GM21825 (cell line): ENCODE measurements at regions not wholly inside any gene's neighbourhood (a gene's known extent, or its start where the extent isn't known, plus 50 kb on each side); places are given as distances from the start of the nearest gene placed in this dataset.
A peak's percentile ranks its signal among the peaks of the same experiment; 100 is the strongest.

ENCODE experiments used
- ATAC-seq: cut with Tn5 transposase; IDR thresholded peaks from one replicate; pipeline ENCODE4 v1.9.1; 2021; ENCODE audit warnings: mild to moderate bottlenecking, moderate library complexity; ENCODE audit not compliant: unreplicated experiment

DNA sequence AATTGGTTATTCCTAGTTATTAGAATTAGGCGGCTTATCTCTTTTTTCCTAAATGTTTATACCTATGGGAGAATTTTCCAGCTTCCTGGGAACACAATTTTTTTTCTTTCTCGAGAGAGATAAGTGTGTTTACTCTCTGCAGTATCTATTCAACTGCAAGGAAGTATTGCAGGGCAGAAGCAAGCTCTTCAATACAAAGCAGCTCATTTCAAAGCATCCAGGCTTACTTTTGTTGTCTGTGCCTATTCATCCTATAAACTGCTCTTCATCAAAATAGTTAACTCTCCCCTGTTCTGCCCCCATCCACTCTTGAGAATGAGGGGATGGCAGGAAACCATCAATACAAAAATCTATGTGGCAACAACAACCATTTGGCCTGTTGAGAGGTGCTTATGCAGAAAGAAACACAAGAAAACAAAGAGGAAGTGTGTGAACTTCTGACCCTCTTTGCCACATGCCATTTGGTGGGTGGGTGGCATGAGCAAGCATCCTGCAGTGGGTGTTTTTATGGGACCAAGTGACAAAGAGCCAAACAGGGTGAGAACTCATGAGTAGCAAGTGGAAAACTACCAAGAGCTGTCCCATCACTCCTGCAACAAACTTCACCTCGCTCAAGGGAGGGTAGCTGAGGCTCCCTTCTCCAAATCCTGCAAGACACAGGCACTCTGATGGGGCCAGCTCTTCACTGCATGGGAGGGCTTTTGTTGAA lies 50.6 kb upstream of the MRPS6 start:
- no peak for ATAC-seq

- no peak for ATAC-seq
Measured at GRCh38 chr21:34021726-34022125, 51.7 kb upstream of the MRPS6 start.

- no peak for ATAC-seq
Measured at GRCh38 chr21:34020983-34021553, 52.3 kb upstream of the MRPS6 start.

DNA sequence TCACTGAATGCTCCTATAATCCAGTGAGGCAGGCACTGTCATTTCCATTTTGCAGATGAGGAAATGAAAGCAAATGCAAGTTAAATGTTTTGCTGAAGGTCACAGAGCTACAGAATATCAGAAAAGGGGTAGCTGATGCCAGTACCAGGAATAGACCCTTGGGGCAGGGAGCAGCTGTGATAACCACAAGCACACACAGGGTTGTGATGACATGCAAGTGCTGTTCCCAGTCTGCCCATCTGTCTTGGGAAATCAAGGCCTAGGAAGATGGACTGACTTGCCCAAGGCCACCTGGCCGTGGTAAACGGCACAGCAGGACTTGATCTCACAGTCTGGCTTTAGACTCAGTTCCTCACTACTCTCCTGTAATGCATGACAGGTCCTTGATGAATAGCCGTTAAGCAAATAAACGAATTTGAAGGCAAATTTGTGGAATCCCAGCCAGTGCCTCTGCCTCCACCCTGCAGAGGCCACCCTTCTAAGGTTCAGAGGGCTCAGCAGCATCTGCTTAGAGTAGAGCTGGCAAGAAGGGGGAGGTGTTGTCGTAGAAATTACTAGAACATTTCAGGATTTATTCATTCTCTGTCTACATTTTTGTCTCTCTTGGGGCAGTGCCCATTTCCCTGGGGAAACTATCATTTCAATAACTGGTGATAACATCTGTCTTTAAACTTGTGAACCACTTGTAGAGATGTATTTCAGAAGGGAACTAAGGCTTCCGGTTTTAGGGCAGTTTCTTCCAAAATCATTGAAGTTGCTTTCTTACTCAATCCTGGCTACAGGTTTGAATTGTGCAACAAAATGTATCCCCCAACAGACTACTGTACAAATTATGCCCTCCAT lies 53.2 kb upstream of the MRPS6 start:
- ATAC-seq, result peak; percentile 41

DNA sequence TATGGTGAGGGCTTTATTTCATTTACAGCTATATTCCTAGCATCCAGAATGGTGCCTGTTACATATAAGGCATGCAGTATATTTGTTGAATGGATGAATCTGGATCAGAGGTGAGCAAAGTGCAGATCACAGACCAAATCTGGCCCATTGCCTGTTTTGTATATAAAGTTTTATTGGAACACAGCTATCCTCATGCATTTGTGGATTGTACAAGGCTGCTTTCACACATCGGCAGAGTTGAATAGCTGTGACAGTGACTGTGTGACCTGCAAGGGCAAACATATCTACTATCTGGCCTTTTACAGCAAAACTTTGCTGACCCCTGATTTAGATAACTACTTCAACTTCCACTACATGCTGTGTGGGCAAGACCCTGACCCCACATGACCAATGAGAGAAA lies 54.0 kb upstream of the MRPS6 start:
- ATAC-seq, result no peak

- ATAC-seq, result no peak
Measured at GRCh38 chr21:34018910-34019309, 54.5 kb upstream of the MRPS6 start.

DNA sequence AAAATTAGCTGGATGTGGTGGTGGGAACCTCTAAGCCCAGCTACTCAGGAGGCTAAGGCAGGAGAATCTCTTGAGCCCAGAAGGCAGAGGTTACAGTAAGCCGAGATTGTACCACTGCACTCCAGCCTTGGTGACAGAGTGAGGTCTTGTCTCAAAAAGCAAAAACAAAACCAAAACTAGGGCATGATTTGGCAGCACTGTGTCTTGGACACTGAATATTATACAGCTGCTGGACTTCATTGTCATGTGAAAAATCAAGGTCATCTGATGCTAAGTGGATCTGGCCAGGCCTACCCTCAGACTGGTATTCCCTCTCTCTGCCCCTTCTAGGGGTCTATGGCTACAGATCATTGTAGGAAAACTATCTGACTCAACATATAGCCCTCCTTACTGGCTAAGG lies 55.2 kb upstream of the MRPS6 start:
- no peak for ATAC-seq

GRCh38 chr21:34017039-34017961 lies 56.1 kb upstream of the MRPS6 start:
- ATAC-seq, result no peak

DNA sequence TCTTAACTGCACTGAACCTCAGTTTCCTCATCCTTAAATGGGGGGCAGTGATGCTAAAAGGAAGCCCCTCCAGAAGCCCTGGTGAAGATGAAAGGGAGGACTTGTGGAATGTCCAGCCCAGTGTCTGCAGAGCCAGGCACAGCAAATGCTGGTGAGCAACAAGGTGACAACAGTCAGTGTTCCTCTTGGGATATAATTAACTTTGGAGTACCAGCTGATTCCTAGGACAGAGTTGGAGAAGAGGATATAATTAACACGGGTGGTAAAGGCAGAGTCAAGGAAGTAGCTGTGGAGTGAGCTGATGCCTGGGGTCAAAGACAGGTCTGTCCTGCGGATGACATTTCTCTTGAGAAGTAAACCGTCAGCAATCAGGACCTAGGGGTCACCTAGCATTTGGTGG lies 60.7 kb upstream of the MRPS6 start:
- no peak for ATAC-seq

- ATAC-seq, result no peak
Measured at GRCh38 chr21:34011660-34012059, 61.7 kb upstream of the MRPS6 start.

GRCh38 chr21:34009193-34009592 lies 64.2 kb upstream of the MRPS6 start:
- no peak for ATAC-seq

DNA sequence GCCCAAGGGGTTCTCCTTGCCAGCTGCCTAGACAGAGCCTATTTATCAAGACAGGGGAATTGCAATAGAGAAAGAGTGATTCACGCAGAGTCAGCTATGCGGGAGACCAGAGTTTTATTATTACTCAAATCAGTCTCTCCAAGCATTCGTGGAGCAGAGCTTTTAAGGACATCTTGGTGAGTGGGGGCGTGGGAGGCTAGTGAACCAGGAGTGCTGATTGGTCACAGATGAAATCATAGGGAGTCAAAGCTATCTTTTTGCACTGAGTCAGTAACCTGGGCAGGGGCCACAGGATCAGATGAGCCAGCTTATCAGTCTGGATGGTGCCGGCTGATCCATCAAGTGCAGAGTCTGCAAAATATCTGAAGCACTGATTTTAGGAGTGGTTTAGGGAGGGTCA lies 64.8 kb upstream of the MRPS6 start:
- no peak for ATAC-seq

DNA sequence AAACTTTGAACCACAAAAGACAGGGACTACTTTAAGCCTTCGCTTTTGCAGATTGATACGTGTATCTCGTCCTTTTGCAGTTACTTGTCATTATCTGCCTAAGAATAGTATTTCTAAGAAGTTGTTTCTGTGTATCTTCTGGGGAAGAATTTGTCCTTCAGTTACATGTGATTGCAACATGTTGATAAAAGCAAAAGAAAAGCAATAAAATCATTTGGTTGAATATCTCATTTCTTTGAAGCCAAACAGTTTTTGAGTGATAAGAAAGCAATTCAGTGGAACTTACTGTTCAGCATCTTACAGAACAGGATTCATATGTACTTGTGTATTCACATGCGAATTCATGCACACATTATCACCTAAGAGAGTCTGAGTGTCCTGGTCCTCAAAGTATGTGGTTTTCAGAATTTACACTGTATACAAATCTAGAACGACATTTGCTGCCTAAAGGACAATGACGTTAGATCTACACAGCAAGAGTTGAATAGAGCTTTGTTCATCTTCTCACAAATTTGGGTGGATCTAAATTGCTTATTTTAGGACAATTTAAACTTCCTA lies 66.7 kb upstream of the MRPS6 start:
- no peak for ATAC-seq

GRCh38 chr21:34004974-34005373 lies 68.4 kb upstream of the MRPS6 start:
- no peak for ATAC-seq

GRCh38 chr21:34004013-34004938 lies 69.1 kb upstream of the MRPS6 start:
- no peak for ATAC-seq

- no peak for ATAC-seq
Measured at GRCh38 chr21:34003428-34003827, 70.0 kb upstream of the MRPS6 start.

- ATAC-seq, result no peak
Measured at GRCh38 chr21:34000375-34000774, 73.0 kb upstream of the MRPS6 start.

- ATAC-seq, result no peak
Measured at GRCh38 chr21:33998809-33999208, 74.6 kb upstream of the MRPS6 start.

GRCh38 chr21:33998402-33998801 lies 75.0 kb upstream of the MRPS6 start:
- no peak for ATAC-seq

DNA sequence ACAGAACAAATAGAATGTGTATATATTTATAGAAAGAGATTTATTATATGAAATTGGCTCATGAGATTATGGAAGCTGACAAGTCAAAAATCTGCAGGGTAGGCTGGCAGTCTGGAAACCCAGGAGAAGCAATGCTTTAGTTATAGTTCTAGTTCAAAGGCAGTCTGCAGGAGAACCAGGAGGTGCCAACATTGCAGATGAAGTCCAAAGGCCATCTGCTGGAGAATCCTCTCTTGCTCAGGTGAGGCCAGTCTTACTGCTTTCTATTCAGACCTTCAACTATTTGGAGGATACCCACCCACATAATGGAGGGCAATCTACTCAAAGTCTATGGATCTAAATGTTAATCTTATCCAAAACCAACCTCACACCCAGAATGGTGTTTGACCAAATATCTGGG lies 75.9 kb upstream of the MRPS6 start:
- no peak for ATAC-seq
